H1 (cell line): ENCODE measurements at regions not wholly inside any gene's neighbourhood (a gene's known extent, or its start where the extent isn't known, plus 50 kb on each side); places are given as distances from the start of the nearest gene placed in this dataset.

ENCODE experiments used
- BCL11A ChIP-seq, 2 experiments: IDR thresholded peaks; one replicate each; pipeline ENCODE4 v1.6.1; 2011; ENCODE audit warnings: low read depth in 2 of 2, low read length in 2 of 2, mild to moderate bottlenecking in 2 of 2
- CBX5 ChIP-seq: fragments of 300-800, 300-1000 bp; sonication (generic); IDR thresholded peaks from 2 replicates; pipeline ENCODE4 v1.7.1; 2016; ENCODE audit warnings: antibody characterized with exemption, low read length, low read depth
- CHD1 ChIP-seq: IDR thresholded peaks from 2 replicates; pipeline ENCODE4 v1.6.1; 2012; ENCODE audit warnings: low read depth, low read length, improper control_type of control experiment
- KDM1A ChIP-seq: fragments of 200-600, 300-600 bp; sonication (generic); IDR thresholded peaks from 2 replicates; pipeline ENCODE4 v1.7.1; 2016; ENCODE audit warnings: mild to moderate bottlenecking, low read length, borderline replicate concordance
- KDM5A ChIP-seq: fragments of 200-600 bp; IDR thresholded peaks from 2 replicates; pipeline ENCODE4 v1.7.1; 2012; ENCODE audit warnings: mild to moderate bottlenecking, low read length, inconsistent platforms, mixed read lengths
- MAFK ChIP-seq: IDR thresholded peaks from 2 replicates; pipeline ENCODE4 v1.6.1; 2012; ENCODE audit warnings: low read depth, mild to moderate bottlenecking, improper control_type of control experiment, low read length
- RAD21 ChIP-seq, 2 experiments: IDR thresholded peaks in 1 of 2; conservative IDR thresholded peaks in 1 of 2; 2 replicates each; pipeline ENCODE4 v1.6.1; 2011; ENCODE audit warnings: low read depth in 2 of 2, low read length in 2 of 2, improper control_type of control experiment in 1 of 2, inconsistent platforms in 1 of 2, mild to moderate bottlenecking in 1 of 2, moderate library complexity in 1 of 2
- RXRA ChIP-seq: IDR thresholded peaks from 2 replicates; pipeline ENCODE4 v1.6.1; 2011; ENCODE audit warnings: low read depth, mild to moderate bottlenecking, low read length, moderate library complexity; ENCODE audit not compliant: insufficient read depth
- SUZ12 ChIP-seq: fragments of 200-600 bp; sonication (generic); IDR thresholded peaks from 2 replicates; pipeline ENCODE4 v1.6.1; 2012; ENCODE audit warnings: mild to moderate bottlenecking, inconsistent platforms, low read length, moderate library complexity, mixed read lengths
- TEAD4 ChIP-seq: IDR thresholded peaks from 2 replicates; pipeline ENCODE4 v1.6.1; 2012; ENCODE audit warnings: low read depth, low read length, inconsistent platforms, mixed read lengths
- TF ChIP-seq, protein P1 (sequence below): fragments of 300-600 bp; sonication (generic); IDR thresholded peaks from 2 replicates; pipeline ENCODE4 v1.7.1; 2012; ENCODE audit warnings: low read length, moderate library complexity, mild to moderate bottlenecking, inconsistent platforms; ENCODE audit not compliant: insufficient replicate concordance

DNA sequence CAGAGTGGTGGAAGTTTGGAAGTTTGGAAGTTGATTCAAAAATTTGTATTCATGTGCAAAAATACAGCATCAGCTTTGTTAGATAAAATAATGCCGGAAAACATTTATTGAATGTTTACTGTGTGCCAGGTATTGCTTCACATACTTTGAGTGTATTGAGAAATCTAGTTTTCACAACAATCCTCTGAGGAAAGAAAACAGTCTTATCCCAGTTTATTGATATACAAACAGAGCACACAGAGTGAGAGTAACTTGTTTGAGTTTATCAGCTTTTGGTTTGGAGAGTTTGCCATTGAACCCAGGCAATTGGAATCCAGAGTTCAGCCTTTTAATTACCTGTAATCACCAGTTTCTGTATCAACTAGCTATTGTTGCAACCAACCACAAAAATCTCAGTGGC lies 127.2 kb upstream of the RPS6KA3 start (continued):
- TF ChIP-seq, protein P1, sequence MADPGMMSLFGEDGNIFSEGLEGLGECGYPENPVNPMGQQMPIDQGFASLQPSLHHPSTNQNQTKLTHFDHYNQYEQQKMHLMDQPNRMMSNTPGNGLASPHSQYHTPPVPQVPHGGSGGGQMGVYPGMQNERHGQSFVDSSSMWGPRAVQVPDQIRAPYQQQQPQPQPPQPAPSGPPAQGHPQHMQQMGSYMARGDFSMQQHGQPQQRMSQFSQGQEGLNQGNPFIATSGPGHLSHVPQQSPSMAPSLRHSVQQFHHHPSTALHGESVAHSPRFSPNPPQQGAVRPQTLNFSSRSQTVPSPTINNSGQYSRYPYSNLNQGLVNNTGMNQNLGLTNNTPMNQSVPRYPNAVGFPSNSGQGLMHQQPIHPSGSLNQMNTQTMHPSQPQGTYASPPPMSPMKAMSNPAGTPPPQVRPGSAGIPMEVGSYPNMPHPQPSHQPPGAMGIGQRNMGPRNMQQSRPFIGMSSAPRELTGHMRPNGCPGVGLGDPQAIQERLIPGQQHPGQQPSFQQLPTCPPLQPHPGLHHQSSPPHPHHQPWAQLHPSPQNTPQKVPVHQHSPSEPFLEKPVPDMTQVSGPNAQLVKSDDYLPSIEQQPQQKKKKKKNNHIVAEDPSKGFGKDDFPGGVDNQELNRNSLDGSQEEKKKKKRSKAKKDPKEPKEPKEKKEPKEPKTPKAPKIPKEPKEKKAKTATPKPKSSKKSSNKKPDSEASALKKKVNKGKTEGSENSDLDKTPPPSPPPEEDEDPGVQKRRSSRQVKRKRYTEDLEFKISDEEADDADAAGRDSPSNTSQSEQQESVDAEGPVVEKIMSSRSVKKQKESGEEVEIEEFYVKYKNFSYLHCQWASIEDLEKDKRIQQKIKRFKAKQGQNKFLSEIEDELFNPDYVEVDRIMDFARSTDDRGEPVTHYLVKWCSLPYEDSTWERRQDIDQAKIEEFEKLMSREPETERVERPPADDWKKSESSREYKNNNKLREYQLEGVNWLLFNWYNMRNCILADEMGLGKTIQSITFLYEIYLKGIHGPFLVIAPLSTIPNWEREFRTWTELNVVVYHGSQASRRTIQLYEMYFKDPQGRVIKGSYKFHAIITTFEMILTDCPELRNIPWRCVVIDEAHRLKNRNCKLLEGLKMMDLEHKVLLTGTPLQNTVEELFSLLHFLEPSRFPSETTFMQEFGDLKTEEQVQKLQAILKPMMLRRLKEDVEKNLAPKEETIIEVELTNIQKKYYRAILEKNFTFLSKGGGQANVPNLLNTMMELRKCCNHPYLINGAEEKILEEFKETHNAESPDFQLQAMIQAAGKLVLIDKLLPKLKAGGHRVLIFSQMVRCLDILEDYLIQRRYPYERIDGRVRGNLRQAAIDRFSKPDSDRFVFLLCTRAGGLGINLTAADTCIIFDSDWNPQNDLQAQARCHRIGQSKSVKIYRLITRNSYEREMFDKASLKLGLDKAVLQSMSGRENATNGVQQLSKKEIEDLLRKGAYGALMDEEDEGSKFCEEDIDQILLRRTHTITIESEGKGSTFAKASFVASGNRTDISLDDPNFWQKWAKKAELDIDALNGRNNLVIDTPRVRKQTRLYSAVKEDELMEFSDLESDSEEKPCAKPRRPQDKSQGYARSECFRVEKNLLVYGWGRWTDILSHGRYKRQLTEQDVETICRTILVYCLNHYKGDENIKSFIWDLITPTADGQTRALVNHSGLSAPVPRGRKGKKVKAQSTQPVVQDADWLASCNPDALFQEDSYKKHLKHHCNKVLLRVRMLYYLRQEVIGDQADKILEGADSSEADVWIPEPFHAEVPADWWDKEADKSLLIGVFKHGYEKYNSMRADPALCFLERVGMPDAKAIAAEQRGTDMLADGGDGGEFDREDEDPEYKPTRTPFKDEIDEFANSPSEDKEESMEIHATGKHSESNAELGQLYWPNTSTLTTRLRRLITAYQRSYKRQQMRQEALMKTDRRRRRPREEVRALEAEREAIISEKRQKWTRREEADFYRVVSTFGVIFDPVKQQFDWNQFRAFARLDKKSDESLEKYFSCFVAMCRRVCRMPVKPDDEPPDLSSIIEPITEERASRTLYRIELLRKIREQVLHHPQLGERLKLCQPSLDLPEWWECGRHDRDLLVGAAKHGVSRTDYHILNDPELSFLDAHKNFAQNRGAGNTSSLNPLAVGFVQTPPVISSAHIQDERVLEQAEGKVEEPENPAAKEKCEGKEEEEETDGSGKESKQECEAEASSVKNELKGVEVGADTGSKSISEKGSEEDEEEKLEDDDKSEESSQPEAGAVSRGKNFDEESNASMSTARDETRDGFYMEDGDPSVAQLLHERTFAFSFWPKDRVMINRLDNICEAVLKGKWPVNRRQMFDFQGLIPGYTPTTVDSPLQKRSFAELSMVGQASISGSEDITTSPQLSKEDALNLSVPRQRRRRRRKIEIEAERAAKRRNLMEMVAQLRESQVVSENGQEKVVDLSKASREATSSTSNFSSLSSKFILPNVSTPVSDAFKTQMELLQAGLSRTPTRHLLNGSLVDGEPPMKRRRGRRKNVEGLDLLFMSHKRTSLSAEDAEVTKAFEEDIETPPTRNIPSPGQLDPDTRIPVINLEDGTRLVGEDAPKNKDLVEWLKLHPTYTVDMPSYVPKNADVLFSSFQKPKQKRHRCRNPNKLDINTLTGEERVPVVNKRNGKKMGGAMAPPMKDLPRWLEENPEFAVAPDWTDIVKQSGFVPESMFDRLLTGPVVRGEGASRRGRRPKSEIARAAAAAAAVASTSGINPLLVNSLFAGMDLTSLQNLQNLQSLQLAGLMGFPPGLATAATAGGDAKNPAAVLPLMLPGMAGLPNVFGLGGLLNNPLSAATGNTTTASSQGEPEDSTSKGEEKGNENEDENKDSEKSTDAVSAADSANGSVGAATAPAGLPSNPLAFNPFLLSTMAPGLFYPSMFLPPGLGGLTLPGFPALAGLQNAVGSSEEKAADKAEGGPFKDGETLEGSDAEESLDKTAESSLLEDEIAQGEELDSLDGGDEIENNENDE, result no peak
- TF ChIP-seq RAD21 (IDR thresholded peaks at IDR 0.05 in 1 of 2, conservative IDR thresholded peaks at IDR 0.05 in 1 of 2; ENCODE audit: low read depth in 2 of 2, low read length in 2 of 2) (no peak), CHD1 (no peak), BCL11A (IDR thresholded peaks at IDR 0.05; ENCODE audit: low read depth in 2 of 2, low read length in 2 of 2) (no peak), RXRA (no peak), KDM5A (no peak), SUZ12 (no peak), MAFK (no peak), CBX5 (no peak), KDM1A (no peak), TEAD4 (no peak)
